Naive thymus-derived CD8-positive, alpha-beta T cell (primary cell): ENCODE measurements at regions not wholly inside any gene's neighbourhood (a gene's known extent, or its start where the extent isn't known, plus 50 kb on each side); places are given as distances from the start of the nearest gene placed in this dataset.
"Not testable (repeated sequence)": the region's sequence is repeated elsewhere in the genome, so short reads cannot be mapped to it uniquely, and the experiment has no call there.

Experiments used
- ATAC-seq, 2 donors: fragments of 150-1000 bp; cut with Tn5 transposase in 1 of 2; sonication (Bioruptor Pico), chemical (Tn5 transposase) in 1 of 2; 1 replicate in 1 of 2; 2 replicates in 1 of 2; pipeline ENCODE4 v1.10.0; 2021; ENCODE audit warnings: mild to moderate bottlenecking in 2 of 2, moderate library complexity in 2 of 2
- POLR2A ChIA-PET: fragments of 350-600 bp; sonication (Branson Sonifier 250); formaldehyde crosslinking; loops from one replicate; lab custom pipeline; 2021; ENCODE audit warnings: antibody characterized with exemption; lab: Charles Lee
- DNase-seq, 10 donors: peaks; one replicate each; pipeline versions ENCODE4 v3.0.0 to v3.0.0-alpha.2; 2020 to 2022
- H3K27ac Mint-ChIP-seq, 10 donors: one replicate each; pipeline ENCODE4 v1.8.0; 2020 to 2022; ENCODE audit warnings: mild to moderate bottlenecking in 10 of 10, mixed read lengths in 10 of 10, moderate library complexity in 4 of 10, inconsistent platforms in 1 of 10
- H3K27me3 Mint-ChIP-seq, 5 donors: one replicate each; pipeline ENCODE4 v1.8.0; 2021 to 2022; ENCODE audit warnings: mixed read lengths in 5 of 5
- H3K36me3 Mint-ChIP-seq, 3 donors: one replicate each; pipeline ENCODE4 v1.8.0; 2020 to 2022; ENCODE audit warnings: mixed read lengths in 3 of 3, mild to moderate bottlenecking in 2 of 3, inconsistent platforms in 1 of 3
- H3K4me1 Mint-ChIP-seq, 4 donors: one replicate each; pipeline ENCODE4 v1.8.0; 2021 to 2022; ENCODE audit warnings: mixed read lengths in 4 of 4
- H3K4me3 Mint-ChIP-seq, 10 donors: one replicate each; pipeline ENCODE4 v1.8.0; 2020 to 2022; ENCODE audit warnings: mild to moderate bottlenecking in 10 of 10, mixed read lengths in 10 of 10, moderate library complexity in 6 of 10, inconsistent platforms in 1 of 10
- H3K9me3 Mint-ChIP-seq, 9 donors: one replicate each; pipeline ENCODE4 v1.8.0; 2020 to 2022; ENCODE audit warnings: mixed read lengths in 9 of 9, mild to moderate bottlenecking in 3 of 9, inconsistent platforms in 1 of 9, moderate library complexity in 1 of 9

DNA sequence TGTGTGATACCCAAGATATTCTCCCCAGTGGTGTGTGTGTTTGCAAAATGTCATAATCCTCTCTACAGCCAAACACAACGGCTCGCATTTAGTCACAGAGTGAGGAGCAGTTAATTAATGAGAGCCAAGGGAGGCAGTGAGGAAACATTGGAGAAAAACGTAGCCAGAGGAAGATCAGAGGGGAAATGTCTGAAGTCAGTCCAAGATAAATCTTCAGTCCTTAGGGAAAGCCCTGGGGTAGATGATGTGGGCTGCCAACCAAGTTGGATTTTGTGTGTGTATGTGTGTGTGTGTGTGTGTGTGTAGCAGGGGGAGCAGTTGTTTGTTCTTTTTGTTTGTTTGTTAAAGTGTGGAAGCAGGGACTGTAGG is 201.0 kb upstream of the PTBP2 start:
- POLR2A ChIA-PET = no interaction called here
- Mint-ChIP-seq H3K36me3 (no peaks in the 10 kb centered on the region), H3K9me3 (peaks cover 0 to 2% (median 0%) of the 10 kb centered on the region in 9 donors), H3K4me1 (no peaks in the 10 kb centered on the region), H3K27me3 (peaks cover 0 to 9% (median 3%) of the 10 kb centered on the region in 5 donors), H3K27ac (no peak overlapping the region), H3K4me3 (no peak overlapping the region)
- ATAC-seq (no peak), DNase-seq (no peak)

DNA sequence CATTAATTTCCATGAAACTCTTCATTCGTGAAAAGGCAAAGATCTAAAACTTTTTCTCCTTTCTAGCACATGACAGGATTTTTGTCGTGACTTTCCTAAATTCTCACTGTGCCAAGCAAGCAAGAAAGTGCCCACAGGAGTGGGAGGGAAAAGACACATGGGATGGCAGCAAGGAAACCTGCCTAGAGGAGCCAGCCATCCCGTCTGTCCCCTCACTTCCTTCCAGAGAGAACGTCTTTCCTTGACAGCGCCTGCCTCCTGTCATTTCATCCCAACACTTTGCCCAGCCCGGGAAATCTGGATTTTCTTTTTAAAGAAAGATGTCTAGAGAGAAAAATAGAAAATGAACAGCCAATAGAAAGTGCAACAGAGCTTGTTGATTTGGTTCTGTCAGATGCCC is 200.6 kb upstream of the PTBP2 start:
- Mint-ChIP-seq H3K4me1 (no peaks in the 10 kb centered on the region), H3K27ac (no peak overlapping the region), H3K4me3 (no peak overlapping the region), H3K9me3 (peaks cover 0 to 2% (median 0%) of the 10 kb centered on the region in 9 donors), H3K36me3 (no peaks in the 10 kb centered on the region), H3K27me3 (peaks cover 0 to 9% (median 3%) of the 10 kb centered on the region in 5 donors)
- DNase-seq = no peak
- POLR2A ChIA-PET = no interaction called here
- no peak for ATAC-seq

DNA sequence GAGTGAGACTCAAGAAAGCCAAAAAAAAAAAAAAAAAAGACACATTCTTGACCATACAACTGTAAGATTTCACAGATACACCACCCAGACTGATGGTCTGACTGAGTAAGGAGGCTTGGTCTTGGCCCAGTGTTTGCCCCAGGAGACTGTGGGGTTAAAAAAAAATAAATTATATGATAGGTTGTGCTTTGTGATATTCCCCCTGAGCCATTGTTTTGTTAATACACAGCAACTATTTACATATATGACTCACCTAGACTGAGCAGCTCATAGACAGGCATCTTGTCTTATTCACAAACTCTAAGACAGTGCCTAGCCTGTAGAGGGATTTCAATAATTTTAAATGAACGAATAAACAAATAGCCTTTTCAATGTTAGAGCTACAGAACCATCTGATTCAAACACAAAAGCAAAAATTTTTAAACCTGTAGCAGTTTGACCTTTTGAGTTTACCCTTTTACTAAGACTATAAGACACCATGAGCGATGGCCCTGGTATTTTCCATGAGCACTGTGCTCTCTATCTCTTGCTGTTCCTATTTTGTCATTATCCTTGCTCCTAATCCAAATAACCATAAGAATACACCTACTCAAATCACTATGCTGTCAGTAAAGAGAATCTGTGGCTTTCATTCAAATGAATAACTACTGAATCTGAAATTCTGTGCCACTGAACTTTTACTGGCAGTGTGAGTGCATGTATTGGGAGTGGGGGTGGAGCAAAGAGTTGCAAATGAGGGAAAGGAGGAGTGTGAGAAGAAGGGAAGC is 199.4 kb upstream of the PTBP2 start:
- Mint-ChIP-seq H3K36me3 (no peaks in the 10 kb centered on the region), H3K4me3 (no peak overlapping the region), H3K27ac (no peak overlapping the region), H3K4me1 (no peaks in the 10 kb centered on the region), H3K27me3 (peaks cover 0 to 9% (median 3%) of the 10 kb centered on the region in 5 donors), H3K9me3 (peaks cover 0 to 10% (median 4%) of the 10 kb centered on the region in 9 donors)
- DNase-seq (no peak), ATAC-seq (no peak)
- POLR2A ChIA-PET = no interaction called here

GRCh38 chr1:96522927-96523326 is 198.7 kb upstream of the PTBP2 start:
- DNase-seq = no peak
- Mint-ChIP-seq H3K9me3 (peaks cover 0 to 15% (median 10%) of the 10 kb centered on the region in 9 donors), H3K27me3 (peaks cover 0 to 9% (median 3%) of the 10 kb centered on the region in 5 donors), H3K4me3 (no peak overlapping the region), H3K36me3 (peaks cover 0 to 2% (median 0%) of the 10 kb centered on the region in 3 donors), H3K4me1 (no peaks in the 10 kb centered on the region), H3K27ac (no peak overlapping the region)
- ATAC-seq = no peak
- POLR2A ChIA-PET = no interaction called here

DNA sequence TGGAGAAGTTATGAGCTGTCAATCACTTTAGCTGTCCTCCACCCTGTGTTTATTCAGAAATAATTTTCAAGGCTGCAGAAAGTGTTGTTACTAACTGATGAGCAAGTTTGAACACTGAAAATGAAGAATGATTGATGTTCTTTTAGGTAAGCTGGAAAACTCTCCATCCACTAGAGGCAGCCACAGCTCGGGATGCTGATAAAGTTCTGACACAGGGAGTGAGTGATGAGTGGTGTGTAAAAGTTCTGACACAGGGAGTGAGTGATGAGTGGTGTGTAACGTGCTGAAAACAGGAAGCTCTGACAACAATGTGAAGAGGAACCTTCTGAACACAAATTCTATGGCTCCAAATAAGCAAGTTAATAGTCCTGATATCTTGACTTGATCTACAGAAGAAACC is 197.5 kb upstream of the PTBP2 start:
- Mint-ChIP-seq H3K27ac (no peak overlapping the region), H3K27me3 (peaks cover 0 to 9% (median 3%) of the 10 kb centered on the region in 5 donors), H3K4me1 (no peaks in the 10 kb centered on the region), H3K4me3 (no peak overlapping the region), H3K9me3 (peaks cover 0 to 27% (median 20%) of the 10 kb centered on the region in 9 donors), H3K36me3 (peaks cover 0 to 14% (median 3%) of the 10 kb centered on the region in 3 donors)
- DNase-seq (no peak), ATAC-seq (no peak)
- POLR2A ChIA-PET = no interaction called here

DNA sequence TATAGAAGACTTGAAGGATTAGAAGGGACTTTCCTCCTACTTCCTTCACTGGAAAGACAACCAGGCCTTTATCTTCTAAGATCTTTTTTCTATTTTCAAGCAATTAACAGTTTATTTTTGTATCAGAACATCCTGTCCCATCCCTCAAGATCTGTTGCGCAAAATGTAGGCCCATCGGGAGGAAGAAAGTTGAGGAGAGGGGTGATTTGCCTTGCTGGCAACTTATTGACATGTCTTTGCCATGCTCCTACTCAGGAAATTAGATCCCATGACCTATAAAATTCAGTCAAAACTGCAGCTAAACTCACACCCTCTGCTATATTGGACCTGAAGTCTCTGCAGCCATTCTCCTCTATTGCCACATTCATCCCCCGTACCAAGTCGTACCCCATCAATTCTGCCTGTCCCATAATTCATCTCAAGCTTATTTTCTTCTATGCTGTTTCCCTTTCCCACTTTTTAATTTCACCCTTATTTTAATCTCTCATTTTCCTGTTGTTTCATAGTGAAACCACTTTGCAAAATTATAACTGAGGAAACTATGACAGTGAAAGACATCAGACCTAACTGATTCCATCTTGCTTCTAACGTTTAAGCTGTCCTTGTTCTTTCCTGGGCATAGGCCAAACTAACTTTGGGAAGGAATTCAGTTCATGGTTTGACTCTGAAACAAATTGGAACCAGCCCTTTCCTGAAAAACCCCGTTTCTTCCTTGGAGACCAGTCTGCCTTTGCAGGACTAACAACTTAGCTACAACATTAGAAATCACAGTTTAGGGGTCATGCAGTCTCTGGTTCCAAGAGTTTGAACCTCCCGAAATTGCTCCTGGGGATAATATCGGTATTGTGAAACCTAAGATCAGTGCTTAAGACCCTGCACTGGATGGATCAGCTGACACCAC is 195.7 kb upstream of the PTBP2 start:
- Mint-ChIP-seq H3K9me3 (peaks cover 0 to 33% (median 24%) of the 10 kb centered on the region in 9 donors), H3K4me1 (no peaks in the 10 kb centered on the region), H3K27me3 (peaks cover 0 to 3% (median 0%) of the 10 kb centered on the region in 5 donors), H3K27ac (no peak overlapping the region), H3K4me3 (no peak overlapping the region), H3K36me3 (peaks cover 0 to 14% (median 3%) of the 10 kb centered on the region in 3 donors)
- POLR2A ChIA-PET = no interaction called here
- ATAC-seq (no peak), DNase-seq (no peak)

DNA sequence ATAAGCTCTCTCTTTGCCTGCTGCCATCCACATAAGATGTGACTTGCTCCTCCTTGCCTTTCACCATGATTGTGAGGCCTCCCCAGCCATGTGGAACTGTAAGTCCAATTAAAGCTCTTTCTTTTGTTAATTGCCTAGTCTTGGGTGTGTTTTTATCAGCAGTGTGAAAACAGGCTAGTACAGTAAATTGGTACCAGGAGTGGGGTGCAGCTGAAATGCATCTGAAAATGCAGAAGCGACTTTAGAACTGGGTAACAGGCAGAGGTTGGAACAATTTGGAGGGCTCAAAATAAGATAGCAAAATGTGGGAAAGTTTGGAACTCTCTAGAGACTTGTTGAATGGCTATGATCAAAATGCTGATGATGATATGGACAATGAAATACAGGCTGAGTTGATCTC is 192.9 kb upstream of the PTBP2 start:
- H3K27me3 Mint-ChIP-seq, DNase-seq, ATAC-seq, H3K4me3 Mint-ChIP-seq, POLR2A ChIA-PET, H3K4me1 Mint-ChIP-seq: not testable (repeated sequence)
- Mint-ChIP-seq H3K9me3 (peaks cover 0 to 37% (median 26%) of the 10 kb centered on the region in 9 donors), H3K36me3 (peaks cover 0 to 14% (median 3%) of the 10 kb centered on the region in 3 donors), H3K27ac (peak overlapping the region in 1 of 10 donors; percentile 45)

DNA sequence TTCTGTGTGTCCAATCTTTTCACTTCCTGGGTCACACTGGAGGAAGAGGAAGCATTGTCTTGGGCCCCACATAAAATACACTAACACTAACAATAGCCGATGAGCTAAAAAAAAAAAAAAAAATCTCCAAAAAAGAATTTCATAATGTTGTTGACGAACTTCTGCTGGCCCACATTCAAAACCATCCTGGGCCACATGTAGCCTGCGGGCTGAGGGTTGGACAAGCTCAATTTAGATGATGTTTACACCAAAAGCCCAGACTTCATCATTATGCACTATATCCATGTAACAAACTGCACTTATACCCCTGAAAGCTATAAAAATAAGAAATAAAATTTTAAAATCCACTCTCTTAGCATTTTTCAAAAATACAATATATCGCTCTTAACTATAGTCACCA is 187.8 kb upstream of the PTBP2 start:
- H3K4me1 Mint-ChIP-seq = no peaks in the 10 kb centered on the region
- peaks cover 0 to 3% (median 0%) of the 10 kb centered on the region in 3 donors for H3K36me3 Mint-ChIP-seq
- H3K4me3 Mint-ChIP-seq = no peak overlapping the region
- H3K27me3 Mint-ChIP-seq = peaks cover 0 to 3% (median 0%) of the 10 kb centered on the region in 5 donors
- POLR2A ChIA-PET = no interaction called here
- no peak for DNase-seq
- no peak for ATAC-seq
- peaks cover 0 to 17% (median 7%) of the 10 kb centered on the region in 9 donors for H3K9me3 Mint-ChIP-seq
- no peak overlapping the region for H3K27ac Mint-ChIP-seq

GRCh38 chr1:96536581-96536980 is 185.0 kb upstream of the PTBP2 start:
- no peak for DNase-seq
- Mint-ChIP-seq H3K36me3 (no peaks in the 10 kb centered on the region), H3K27me3 (no peaks in the 10 kb centered on the region), H3K9me3 (peaks cover 0 to 3% (median 0%) of the 10 kb centered on the region in 9 donors), H3K4me1 (no peaks in the 10 kb centered on the region), H3K4me3 (no peak overlapping the region), H3K27ac (no peak overlapping the region)
- ATAC-seq = no peak
- POLR2A ChIA-PET = no interaction called here

- Mint-ChIP-seq H3K9me3 (no peaks in the 10 kb centered on the region), H3K4me1 (no peaks in the 10 kb centered on the region), H3K27me3 (no peaks in the 10 kb centered on the region), H3K4me3 (no peak overlapping the region), H3K36me3 (no peaks in the 10 kb centered on the region), H3K27ac (no peak overlapping the region)
- DNase-seq = no peak
- no peak for ATAC-seq
- POLR2A ChIA-PET = no interaction called here
These were observed 183.4 kb upstream of the PTBP2 start for GRCh38 chr1:96538111-96538641.

- Mint-ChIP-seq H3K9me3 (no peaks in the 10 kb centered on the region), H3K4me3 (no peak overlapping the region)
- POLR2A ChIA-PET = no interaction called here
These were observed 182.7 kb upstream of the PTBP2 start for GRCh38 chr1:96538883-96539282.

GRCh38 chr1:96541491-96541890 is 180.1 kb upstream of the PTBP2 start:
- H3K4me1 Mint-ChIP-seq = no peaks in the 10 kb centered on the region
- no peak overlapping the region for H3K4me3 Mint-ChIP-seq
- no peak for ATAC-seq
- no peaks in the 10 kb centered on the region for H3K9me3 Mint-ChIP-seq
- POLR2A ChIA-PET = no interaction called here
- no peak for DNase-seq
- H3K27me3 Mint-ChIP-seq = no peaks in the 10 kb centered on the region
- no peaks in the 10 kb centered on the region for H3K36me3 Mint-ChIP-seq
- H3K27ac Mint-ChIP-seq = no peak overlapping the region

More at GRCh38 chr1:96538883-96539282, 182.7 kb upstream of the PTBP2 start:
- DNase-seq (no peak), ATAC-seq (no peak)
- Mint-ChIP-seq H3K36me3 (no peaks in the 10 kb centered on the region), H3K27me3 (no peaks in the 10 kb centered on the region), H3K4me1 (no peaks in the 10 kb centered on the region), H3K27ac (no peak overlapping the region)
